ENCODE measurements at regions not wholly inside any gene's neighbourhood (a gene's known extent, or its start where the extent isn't known, plus 50 kb on each side); places are given as distances from the start of the nearest gene placed in this dataset.
"Not testable (repeated sequence)": the region's sequence is repeated elsewhere in the genome, so short reads cannot be mapped to it uniquely, and the experiment has no call there.

- not testable (repeated sequence) for H3K23ac ChIP-seq (ENCODE audit: insufficient read length, low read depth, low read length); H4K5ac ChIP-seq (ENCODE audit: insufficient read length, low read depth, low read length); H3K9ac ChIP-seq (ENCODE audit: extremely low read depth, insufficient read length, low read length); H3K4me3 Mint-ChIP-seq; H2AFZ ChIP-seq (ENCODE audit: low read length); H3K4ac ChIP-seq (ENCODE audit: low read depth, low read length); H3K14ac ChIP-seq (ENCODE audit: insufficient read depth, low read length); H2BK5ac ChIP-seq (ENCODE audit: insufficient read length, low read length); H3K27me3 Mint-ChIP-seq (ENCODE audit: low read depth); H2BK15ac ChIP-seq (ENCODE audit: low read depth, low read length); H3K79me2 ChIP-seq (ENCODE audit: insufficient read depth, low read length); H3K9me3 Mint-ChIP-seq; H3K18ac ChIP-seq (ENCODE audit: insufficient read length, low read depth, low read length); H4K8ac ChIP-seq (replicated peaks; ENCODE audit: insufficient read length, low read depth, low read length); H3K27ac ChIP-seq (ENCODE audit: insufficient read length, low read depth, low read length); DNase-seq; H3K4me2 ChIP-seq (ENCODE audit: insufficient read depth, insufficient read length, low read length); H2BK20ac ChIP-seq (ENCODE audit: low read depth, low read length, poor library complexity, severe bottlenecking); H3K4me1 ChIP-seq (ENCODE audit: insufficient read depth, low read length); H3K56ac ChIP-seq (ENCODE audit: insufficient read length, low read depth, low read length); H4K20me1 ChIP-seq (ENCODE audit: control insufficient read depth, insufficient read depth, insufficient read length); H2BK120ac ChIP-seq (ENCODE audit: low read depth, low read length, poor library complexity, severe bottlenecking); H2BK12ac ChIP-seq (ENCODE audit: insufficient read length, low read depth, low read length); H3T11ph ChIP-seq (ENCODE audit: low read length); H3K27ac Mint-ChIP-seq; H3K36me3 Mint-ChIP-seq (ENCODE audit: insufficient read depth in 1 of 3, low read depth in 3 of 3); H3K9me3 ChIP-seq (ENCODE audit: control insufficient read depth, low read depth, low read length); H3K79me1 ChIP-seq (ENCODE audit: insufficient read depth, low read depth, low read length, poor library complexity, severe bottlenecking); H3K27me3 ChIP-seq (ENCODE audit: insufficient read depth, low read length); H3K23me2 ChIP-seq (ENCODE audit: insufficient read length, low read depth, low read length, poor library complexity, severe bottlenecking); H4K91ac ChIP-seq (ENCODE audit: insufficient read length, low read depth, low read length); H2AK5ac ChIP-seq (ENCODE audit: insufficient read length, low read length)
- WGBS (ENCODE audit: extremely low coverage, insufficient read length, low lambda C conversion rate): no CpG with 5 or more reads among the region's 14 CpGs
- peaks cover 8 to 12% of the 10 kb centered on the region in 2 experiments; a peak in 3 of 4 replicates for H3K4me1 Mint-ChIP-seq
Observed at GRCh38 chr2:111478871-111479318, 358.2 kb downstream of the BCL2L11 start.

GRCh38 chr2:111480016-111480625 lies 359.4 kb downstream of the BCL2L11 start:
- H3K27me3 Mint-ChIP-seq (ENCODE audit: low read depth); H3K23me2 ChIP-seq (ENCODE audit: insufficient read length, low read depth, low read length, poor library complexity, severe bottlenecking); H3K27ac Mint-ChIP-seq; H2BK15ac ChIP-seq (ENCODE audit: low read depth, low read length); H2BK5ac ChIP-seq (ENCODE audit: insufficient read length, low read length); H3K27me3 ChIP-seq (ENCODE audit: insufficient read depth, low read length); H4K91ac ChIP-seq (ENCODE audit: insufficient read length, low read depth, low read length); H2BK20ac ChIP-seq (ENCODE audit: low read depth, low read length, poor library complexity, severe bottlenecking); H2BK12ac ChIP-seq (ENCODE audit: insufficient read length, low read depth, low read length); H3T11ph ChIP-seq (ENCODE audit: low read length); H2BK120ac ChIP-seq (ENCODE audit: low read depth, low read length, poor library complexity, severe bottlenecking); H3K4me1 ChIP-seq (ENCODE audit: insufficient read depth, low read length); H3K36me3 Mint-ChIP-seq (ENCODE audit: insufficient read depth in 1 of 3, low read depth in 3 of 3); H3K14ac ChIP-seq (ENCODE audit: insufficient read depth, low read length); H3K79me2 ChIP-seq (ENCODE audit: insufficient read depth, low read length); H4K5ac ChIP-seq (ENCODE audit: insufficient read length, low read depth, low read length); H3K56ac ChIP-seq (ENCODE audit: insufficient read length, low read depth, low read length); H3K27ac ChIP-seq (ENCODE audit: insufficient read length, low read depth, low read length); H4K20me1 ChIP-seq (ENCODE audit: control insufficient read depth, insufficient read depth, insufficient read length); H3K23ac ChIP-seq (ENCODE audit: insufficient read length, low read depth, low read length); H3K4ac ChIP-seq (ENCODE audit: low read depth, low read length); DNase-seq; H3K4me2 ChIP-seq (ENCODE audit: insufficient read depth, insufficient read length, low read length); H3K9ac ChIP-seq (ENCODE audit: extremely low read depth, insufficient read length, low read length); H2AK5ac ChIP-seq (ENCODE audit: insufficient read length, low read length); H3K79me1 ChIP-seq (ENCODE audit: insufficient read depth, low read depth, low read length, poor library complexity, severe bottlenecking); H3K9me3 Mint-ChIP-seq; H2AFZ ChIP-seq (ENCODE audit: low read length); H3K4me3 Mint-ChIP-seq; H3K9me3 ChIP-seq (ENCODE audit: control insufficient read depth, low read depth, low read length); H4K8ac ChIP-seq (replicated peaks; ENCODE audit: insufficient read length, low read depth, low read length); H3K18ac ChIP-seq (ENCODE audit: insufficient read length, low read depth, low read length): not testable (repeated sequence)
- WGBS (ENCODE audit: extremely low coverage, insufficient read length, low lambda C conversion rate): no CpG with 5 or more reads among the region's 10 CpGs
- peaks cover 8 to 12% of the 10 kb centered on the region in 2 experiments; a peak in 3 of 4 replicates for H3K4me1 Mint-ChIP-seq

Data from H9 (cell line).